B cell (primary cell): ENCODE measurements at regions not wholly inside any gene's neighbourhood (a gene's known extent, or its start where the extent isn't known, plus 50 kb on each side); places are given as distances from the start of the nearest gene placed in this dataset.

Experiments
- ATAC-seq: fragments of 200-7000 bp; cut with Tn5 transposase; one replicate; pipeline ENCODE4 v1.10.0; 2021; ENCODE audit warnings: low read depth, mild to moderate bottlenecking, moderate number of reproducible peaks, moderate library complexity
- CTCF ChIA-PET: fragments of 350-600 bp; sonication (Branson Sonifier 250); formaldehyde crosslinking; loops from one replicate; lab custom pipeline; 2021; ENCODE audit warnings: antibody characterized with exemption, inconsistent platforms; lab: Charles Lee
- POLR2A ChIA-PET: fragments of 350-600 bp; sonication (Branson Sonifier 250); formaldehyde crosslinking; loops from one replicate; lab custom pipeline; 2021; ENCODE audit warnings: antibody characterized with exemption; lab: Charles Lee
- DNase-seq: peaks from one replicate; pipeline ENCODE4 v3.0.0; 2013
- H2AFZ ChIP-seq: 2 replicates; pipeline ENCODE4 v1.6.1; 2012; ENCODE audit warnings: mild to moderate bottlenecking, low read depth, low read length; ENCODE audit not compliant: insufficient read depth, poor library complexity, severe bottlenecking
- H3K27ac ChIP-seq, 2 donors: 1 replicate in 1 of 2; 2 replicates in 1 of 2; pipeline ENCODE4 v1.5.1; 2012 to 2013; ENCODE audit warnings: low read length in 2 of 2, mild to moderate bottlenecking in 2 of 2, moderate library complexity in 1 of 2
- H3K27me3 ChIP-seq, 4 experiments: fragments of 200-600 bp in 1 of 4; sonication (generic) in 1 of 4; replicated peaks in 1 of 4; 1 replicate in 2 of 4; 2 replicates in 2 of 4; pipeline versions ENCODE4 v1.6.1 to v1.7.0; 2013 to 2016; ENCODE audit warnings: low read length in 3 of 4, mild to moderate bottlenecking in 2 of 4, mixed read lengths in 1 of 4, moderate library complexity in 1 of 4; ENCODE audit not compliant: insufficient read depth in 4 of 4, control insufficient read depth in 3 of 4; ENCODE audit errors: control extremely low read depth in 1 of 4
- H3K36me3 ChIP-seq, 2 experiments: replicated peaks in 1 of 2; 1 replicate in 1 of 2; 2 replicates in 1 of 2; pipeline versions ENCODE4 v1.6.1 to v1.7.1; 2013; ENCODE audit warnings: low read length in 1 of 2; ENCODE audit not compliant: insufficient read depth in 2 of 2, control insufficient read depth in 1 of 2; ENCODE audit errors: control extremely low read depth in 1 of 2, extremely low read depth in 1 of 2
- H3K4me1 ChIP-seq, 2 donors: fragments of 200-600 bp in 1 of 2; sonication (generic) in 1 of 2; 1 replicate in 1 of 2; 2 replicates in 1 of 2; pipeline versions ENCODE4 v1.5.1 to v1.6.1; 2013 to 2017; ENCODE audit warnings: low read length in 2 of 2; ENCODE audit not compliant: control insufficient read depth in 2 of 2, insufficient read depth in 2 of 2
- H3K4me2 ChIP-seq: replicated peaks from 2 replicates; pipeline ENCODE3; 2012; ENCODE audit warnings: mild to moderate bottlenecking, low read depth, low read length; ENCODE audit not compliant: poor library complexity, severe bottlenecking
- H3K4me3 ChIP-seq, 5 experiments: fragments of 200-600 bp in 1 of 5; sonication (generic) in 1 of 5; 1 replicate in 3 of 5; 2 replicates in 2 of 5; pipeline versions ENCODE4 v1.5.1 to v1.7.0; 2011 to 2016; ENCODE audit warnings: low read length in 4 of 5, mild to moderate bottlenecking in 4 of 5, low read depth in 2 of 5, control low read depth in 1 of 5, moderate library complexity in 1 of 5; ENCODE audit not compliant: insufficient read depth in 1 of 5; ENCODE audit errors: control extremely low read depth in 1 of 5, extremely low read depth in 1 of 5
- H3K79me2 ChIP-seq: fragments of 200-600 bp; sonication (generic); one replicate; pipeline ENCODE4 v1.6.0; 2016; ENCODE audit warnings: low read length; ENCODE audit not compliant: control insufficient read depth, insufficient read depth
- H3K9ac ChIP-seq: fragments of 200-600 bp; sonication (generic); 2 replicates; pipeline ENCODE4 v1.6.1; 2017; ENCODE audit warnings: mild to moderate bottlenecking, low read length, moderate library complexity
- H3K9me3 ChIP-seq, 3 donors: one replicate each; pipeline versions ENCODE4 v1.6.1 to v1.7.1; 2013; ENCODE audit warnings: low read length in 2 of 3; ENCODE audit not compliant: control insufficient read depth in 2 of 3, insufficient read depth in 1 of 3; ENCODE audit errors: control extremely low read depth in 1 of 3
- H4K20me1 ChIP-seq: 2 replicates; pipeline ENCODE4 v1.6.0; 2012; ENCODE audit warnings: mild to moderate bottlenecking, low read length; ENCODE audit not compliant: insufficient read depth, control insufficient read depth, poor library complexity, severe bottlenecking
- H3K27ac Mint-ChIP-seq: one replicate; pipeline ENCODE4 v1.8.0; 2021; ENCODE audit warnings: mixed read lengths
- H3K27me3 Mint-ChIP-seq: one replicate; pipeline ENCODE4 v1.8.0; 2021; ENCODE audit warnings: mixed read lengths
- H3K4me1 Mint-ChIP-seq: one replicate; pipeline ENCODE4 v1.8.0; 2021; ENCODE audit warnings: mixed read lengths
- H3K4me3 Mint-ChIP-seq: one replicate; pipeline ENCODE4 v1.8.0; 2021; ENCODE audit warnings: mixed read lengths
- H3K9me3 Mint-ChIP-seq: one replicate; pipeline ENCODE4 v1.8.0; 2022; ENCODE audit warnings: mixed read lengths; ENCODE audit not compliant: insufficient read depth
- EZH2 ChIP-seq: IDR thresholded peaks from 2 replicates; pipeline ENCODE4 v1.6.1; 2012; ENCODE audit warnings: borderline replicate concordance, low read depth, mild to moderate bottlenecking, moderate library complexity, low read length; ENCODE audit not compliant: insufficient read depth, poor library complexity, severe bottlenecking
- WGBS: methylation state at CpG from one replicate; pipeline ENCODE4 v1.1.5; 2013; ENCODE audit warnings: missing lambda C conversion rate; ENCODE audit not compliant: insufficient coverage; 5-methylcytosine and 5-hydroxymethylcytosine counted together
- intact Hi-C: fragments of 100-400 bp; cut with micrococcal nuclease; formaldehyde crosslinking; loops from one replicate; pipeline ENCODE4 v1.10.0; 2022
- TF ChIP-seq, protein P1 (sequence below): fragments of 200-600 bp; IDR thresholded peaks from one replicate; pipeline ENCODE4 v1.8.0; 2022; ENCODE audit warnings: antibody characterized with exemption, mild to moderate bottlenecking

- DNase-seq = no peak
- no peaks in the 10 kb centered on the region for H3K4me1 ChIP-seq
- CTCF ChIA-PET = no interaction called here
- POLR2A ChIA-PET = no interaction called here
- intact Hi-C loops = no loop called here
- Mint-ChIP-seq H3K27me3 (no peaks in the 10 kb centered on the region), H3K9me3 (no peaks in the 10 kb centered on the region), H3K4me1 (no peaks in the 10 kb centered on the region), H3K4me3 (no peak overlapping the region), H3K27ac (no peak overlapping the region)
- no peak overlapping the region for H2AFZ ChIP-seq
- TF ChIP-seq, protein P1, sequence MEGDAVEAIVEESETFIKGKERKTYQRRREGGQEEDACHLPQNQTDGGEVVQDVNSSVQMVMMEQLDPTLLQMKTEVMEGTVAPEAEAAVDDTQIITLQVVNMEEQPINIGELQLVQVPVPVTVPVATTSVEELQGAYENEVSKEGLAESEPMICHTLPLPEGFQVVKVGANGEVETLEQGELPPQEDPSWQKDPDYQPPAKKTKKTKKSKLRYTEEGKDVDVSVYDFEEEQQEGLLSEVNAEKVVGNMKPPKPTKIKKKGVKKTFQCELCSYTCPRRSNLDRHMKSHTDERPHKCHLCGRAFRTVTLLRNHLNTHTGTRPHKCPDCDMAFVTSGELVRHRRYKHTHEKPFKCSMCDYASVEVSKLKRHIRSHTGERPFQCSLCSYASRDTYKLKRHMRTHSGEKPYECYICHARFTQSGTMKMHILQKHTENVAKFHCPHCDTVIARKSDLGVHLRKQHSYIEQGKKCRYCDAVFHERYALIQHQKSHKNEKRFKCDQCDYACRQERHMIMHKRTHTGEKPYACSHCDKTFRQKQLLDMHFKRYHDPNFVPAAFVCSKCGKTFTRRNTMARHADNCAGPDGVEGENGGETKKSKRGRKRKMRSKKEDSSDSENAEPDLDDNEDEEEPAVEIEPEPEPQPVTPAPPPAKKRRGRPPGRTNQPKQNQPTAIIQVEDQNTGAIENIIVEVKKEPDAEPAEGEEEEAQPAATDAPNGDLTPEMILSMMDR = no peak
- no peak for TF ChIP-seq EZH2
- no peaks in the 10 kb centered on the region for H4K20me1 ChIP-seq
- H3K9me3 ChIP-seq = peaks cover 0 to 4% (median 0%) of the 10 kb centered on the region in 3 donors
- ATAC-seq = no peak
- WGBS = 93% methylated on average over 10 of the region's 10 CpGs
- no peaks in the 10 kb centered on the region for H3K79me2 ChIP-seq
- H3K27me3 ChIP-seq = no peaks in the 10 kb centered on the region
- H3K4me3 ChIP-seq = no peak overlapping the region
- no peak overlapping the region for H3K4me2 ChIP-seq
- H3K27ac ChIP-seq = no peak overlapping the region
- H3K9ac ChIP-seq = no peak overlapping the region
- no peaks in the 10 kb centered on the region for H3K36me3 ChIP-seq
Measured at GRCh38 chr15:93413745-93414144, 324.7 kb upstream of the RGMA start.

- Mint-ChIP-seq H3K4me3 (no peak overlapping the region), H3K4me1 (no peaks in the 10 kb centered on the region), H3K27ac (no peak overlapping the region), H3K27me3 (no peaks in the 10 kb centered on the region), H3K9me3 (no peaks in the 10 kb centered on the region)
- H3K9me3 ChIP-seq = peaks cover 0 to 7% (median 0%) of the 10 kb centered on the region in 3 donors
- no peaks in the 10 kb centered on the region for H3K36me3 ChIP-seq
- no peak for TF ChIP-seq EZH2
- TF ChIP-seq, protein P1 = no peak
- H3K27me3 ChIP-seq = no peaks in the 10 kb centered on the region
- DNase-seq = no peak
- H3K4me3 ChIP-seq = no peak overlapping the region
- H3K9ac ChIP-seq = no peak overlapping the region
- 40% methylated on average over 1 of the region's 3 CpGs for WGBS
- no peak overlapping the region for H3K4me2 ChIP-seq
- no peak overlapping the region for H2AFZ ChIP-seq
- ATAC-seq = no peak
- intact Hi-C loops = no loop called here
- no peak overlapping the region for H3K27ac ChIP-seq
- ChIA-PET POLR2A (no interaction called here), CTCF (no interaction called here)
- H4K20me1 ChIP-seq = no peaks in the 10 kb centered on the region
- H3K79me2 ChIP-seq = no peaks in the 10 kb centered on the region
- H3K4me1 ChIP-seq = no peaks in the 10 kb centered on the region
Measured at GRCh38 chr15:93399121-93399520, 310.1 kb upstream of the RGMA start.
